ENCODE measurements at regions not wholly inside any gene's neighbourhood (a gene's known extent, or its start where the extent isn't known, plus 50 kb on each side); places are given as distances from the start of the nearest gene placed in this dataset.

- TF ChIP-seq SUZ12 (IDR thresholded peaks at IDR 0.05; ENCODE audit: extremely low read depth, insufficient read depth, insufficient read length) = no peak
- TF ChIP-seq ZNF274 (IDR thresholded peaks at IDR 0.05; ENCODE audit: low read depth, low read length) = no peak
- no peak for TF ChIP-seq YY1 (IDR thresholded peaks at IDR 0.05; ENCODE audit: insufficient read depth, insufficient read length)
Observed at GRCh38 chr15:60265057-60265456, 132.7 kb downstream of the ANXA2 start.
